ENCODE measurements at regions not wholly inside any gene's neighbourhood (a gene's known extent, or its start where the extent isn't known, plus 50 kb on each side); places are given as distances from the start of the nearest gene placed in this dataset.

- TF ChIP-seq MXD4 (CRISPR knock-in tag; IDR thresholded peaks at IDR 0.05; ENCODE audit: borderline replicate concordance) = no peak
- TF ChIP-seq CTCF (IDR thresholded peaks at IDR 0.05) = no peak
- TF ChIP-seq TCF7 (CRISPR knock-in tag; IDR thresholded peaks at IDR 0.05; ENCODE audit: low read depth) = no peak
- no peak for TF ChIP-seq MAX (CRISPR knock-in tag; IDR thresholded peaks at IDR 0.05)
- TF ChIP-seq FOXK1 (CRISPR knock-in tag; IDR thresholded peaks at IDR 0.05) = no peak
- no peak for TF ChIP-seq MLX (CRISPR knock-in tag; IDR thresholded peaks at IDR 0.05)
- TF ChIP-seq USF1 (CRISPR knock-in tag; IDR thresholded peaks at IDR 0.05) = no peak
- TF ChIP-seq ZMAT4 (CRISPR knock-in tag; IDR thresholded peaks at IDR 0.05) = no peak
- no peak for TF ChIP-seq ZNF263 (CRISPR knock-in tag; IDR thresholded peaks at IDR 0.05; ENCODE audit: low read depth)
- no peak for TF ChIP-seq ZNF416 (CRISPR knock-in tag; IDR thresholded peaks at IDR 0.05)
- TF ChIP-seq NFE2L1 (CRISPR knock-in tag; IDR thresholded peaks at IDR 0.05) = no peak
- no peak for TF ChIP-seq MYBL2 (CRISPR knock-in tag; IDR thresholded peaks at IDR 0.05)
- TF ChIP-seq SOX15 (CRISPR knock-in tag; IDR thresholded peaks at IDR 0.05) = no peak
These were observed 152.2 kb downstream of the CBLL2 start for GRCh38 chrX:22424919-22425318.

Measured in WTC11 (cell line).